ENCODE measurements at regions not wholly inside any gene's neighbourhood (a gene's known extent, or its start where the extent isn't known, plus 50 kb on each side); places are given as distances from the start of the nearest gene placed in this dataset.

GRCh38 chr2:56444339-56444738, 260.5 kb downstream of the CCDC85A start:
- no peak for DNase-seq

- DNase-seq: no peak
These were observed 264.7 kb downstream of the CCDC85A start for GRCh38 chr2:56448403-56449001.

- no peak for DNase-seq
These were observed 265.2 kb downstream of the CCDC85A start for GRCh38 chr2:56449002-56449431.

GRCh38 chr2:56449449-56449860, 265.7 kb downstream of the CCDC85A start:
- no peak for DNase-seq

- no peak for DNase-seq
These were observed 266.3 kb downstream of the CCDC85A start for GRCh38 chr2:56450047-56450446.

GRCh38 chr2:56450772-56451171, 267.0 kb downstream of the CCDC85A start:
- no peak for DNase-seq

GRCh38 chr2:56455642-56456041, 271.9 kb downstream of the CCDC85A start:
- no peak for DNase-seq

GRCh38 chr2:56456791-56457190, 273.0 kb downstream of the CCDC85A start:
- no peak for DNase-seq

- no peak for DNase-seq
These were observed 276.7 kb downstream of the CCDC85A start for GRCh38 chr2:56460508-56460907.

- no peak for DNase-seq
These were observed 280.3 kb downstream of the CCDC85A start for GRCh38 chr2:56464066-56464465.

GRCh38 chr2:56464613-56465012, 280.8 kb downstream of the CCDC85A start:
- no peak for DNase-seq

GRCh38 chr2:56465491-56465890, 281.7 kb downstream of the CCDC85A start:
- no peak for DNase-seq

- DNase-seq: no peak
These were observed 289.7 kb downstream of the CCDC85A start for GRCh38 chr2:56473524-56473923.

- no peak for DNase-seq
These were observed 290.8 kb downstream of the CCDC85A start for GRCh38 chr2:56474412-56475158.

- DNase-seq: no peak
These were observed 291.4 kb downstream of the CCDC85A start for GRCh38 chr2:56475191-56475590.

- DNase-seq: no peak
These were observed 292.8 kb downstream of the CCDC85A start for GRCh38 chr2:56476509-56477071.

- DNase-seq: no peak
These were observed 294.2 kb downstream of the CCDC85A start for GRCh38 chr2:56478027-56478426.

GRCh38 chr2:56483081-56483480, 299.3 kb downstream of the CCDC85A start:
- DNase-seq: no peak

GRCh38 chr2:56484906-56485305, 301.1 kb downstream of the CCDC85A start:
- DNase-seq: no peak

GRCh38 chr2:56500317-56500716, 316.5 kb downstream of the CCDC85A start:
- no peak for DNase-seq

- no peak for DNase-seq
These were observed 318.8 kb downstream of the CCDC85A start for GRCh38 chr2:56502616-56503015.

GRCh38 chr2:56505885-56506284, 322.1 kb downstream of the CCDC85A start:
- DNase-seq: no peak

GRCh38 chr2:56508662-56509061, 324.9 kb downstream of the CCDC85A start:
- no peak for DNase-seq

GRCh38 chr2:56510610-56511009, 326.8 kb downstream of the CCDC85A start:
- no peak for DNase-seq
